Peyer's patch (tissue), 4 donors: ENCODE measurements at regions not wholly inside any gene's neighbourhood (a gene's known extent, or its start where the extent isn't known, plus 50 kb on each side); places are given as distances from the start of the nearest gene placed in this dataset.

Experiments used
- CTCF ChIP-seq, 6 experiments: fragments of 450-650 bp in 4 of 6; fragments of 200-600 bp in 2 of 6; sonication (generic) in 1 of 6; IDR thresholded peaks; one replicate each; pipeline ENCODE4 v1.5.1; 2017 to 2019; ENCODE audit warnings: antibody characterized with exemption in 6 of 6, mild to moderate bottlenecking in 3 of 6, moderate library complexity in 1 of 6
- POLR2A ChIP-seq, 2 donors: fragments of 450-650 bp; IDR thresholded peaks; one replicate each; pipeline ENCODE4 v1.5.1; 2017; ENCODE audit warnings: antibody characterized with exemption in 2 of 2, mild to moderate bottlenecking in 2 of 2, moderate library complexity in 2 of 2

- TF ChIP-seq CTCF (IDR thresholded peaks at IDR 0.05) = no peak
- no peak for TF ChIP-seq POLR2A (IDR thresholded peaks at IDR 0.05)
These were observed 188.9 kb downstream of the TFAP2C start for GRCh38 chr20:56817780-56818675.
